Right forelimb (tissue), 1 donor: ENCODE measurements at regions not wholly inside any gene's neighbourhood (a gene's known extent, or its start where the extent isn't known, plus 50 kb on each side); places are given as distances from the start of the nearest gene placed in this dataset.

Source experiments
- DNase-seq: peaks from one replicate; pipeline ENCODE4 v3.0.0-alpha.2; 2018

GRCh38 chrX:20418379-20419150 is 151.9 kb upstream of the RPS6KA3 start:
- no peak for DNase-seq

DNA sequence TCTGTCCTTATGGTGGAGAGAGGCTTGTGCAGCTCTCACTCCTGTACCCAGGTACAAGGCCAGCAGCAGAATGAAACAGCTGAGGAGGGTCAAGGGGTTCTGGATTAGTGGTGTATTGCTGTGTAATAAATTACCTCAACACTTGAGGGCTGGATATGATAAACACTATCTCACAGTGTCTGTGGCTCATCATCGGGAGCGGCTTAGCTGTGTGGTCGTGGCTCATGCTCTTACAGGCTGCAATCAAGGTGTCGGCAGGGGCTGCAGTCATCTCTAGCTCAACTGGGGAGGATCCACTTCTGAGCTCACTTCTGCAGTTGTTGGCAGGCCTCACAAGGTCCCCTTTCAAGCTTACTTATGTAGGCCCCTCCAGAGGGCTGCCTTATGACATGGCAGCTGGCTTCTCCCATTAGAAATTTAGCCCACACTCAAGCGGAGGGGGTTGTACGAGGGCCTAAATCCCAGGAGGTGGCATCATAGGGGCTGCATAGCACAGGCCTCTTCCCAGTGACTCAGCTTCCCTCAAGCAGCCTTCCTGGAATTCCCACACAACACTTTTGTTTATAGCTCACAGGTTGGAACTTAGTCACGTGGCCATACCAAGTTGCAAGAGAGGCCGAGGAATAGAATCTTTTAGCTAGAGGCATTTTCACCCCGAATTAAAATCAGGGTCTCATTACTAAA is 148.2 kb upstream of the RPS6KA3 start:
- DNase-seq = no peak

DNA sequence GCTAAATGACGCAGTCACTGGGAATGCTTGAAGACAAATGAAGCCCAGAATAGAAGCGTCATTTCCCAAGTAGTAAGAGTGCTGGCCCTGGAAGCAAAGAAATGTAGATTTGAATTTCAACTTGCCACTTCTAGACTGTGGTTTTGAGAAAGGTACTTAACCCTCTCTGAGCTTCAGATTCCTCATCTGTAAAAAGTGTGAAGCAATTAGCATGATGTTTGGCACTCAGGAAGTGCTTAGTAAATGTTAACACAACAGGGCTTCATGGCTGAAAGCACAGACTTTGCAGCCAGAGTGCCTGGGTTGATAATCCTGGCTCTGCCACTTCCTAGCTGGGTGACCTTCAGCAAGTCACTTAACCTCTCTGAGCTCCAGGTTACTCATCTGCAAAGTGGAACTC is 147.4 kb upstream of the RPS6KA3 start:
- no peak for DNase-seq

GRCh38 chrX:20412871-20413486 is 146.3 kb upstream of the RPS6KA3 start:
- DNase-seq = no peak

DNA sequence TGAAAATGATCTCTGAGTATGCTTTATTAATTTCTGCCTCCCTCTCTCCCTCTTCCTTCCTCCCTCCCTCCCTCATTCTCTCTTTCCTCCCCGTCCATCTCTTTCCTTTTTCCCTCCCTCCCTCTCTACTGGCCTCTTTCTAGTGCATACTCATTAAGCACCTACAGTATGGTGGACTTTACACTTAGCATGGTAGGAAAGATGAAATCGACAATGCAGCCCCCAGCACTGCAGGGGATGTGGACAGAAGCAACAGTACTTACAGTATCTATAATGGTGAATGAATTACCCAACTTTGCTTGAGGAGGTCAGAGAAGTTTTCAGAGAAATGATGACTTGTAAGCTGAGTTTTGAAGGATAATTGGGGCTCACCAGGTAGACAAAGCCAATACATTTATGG is 143.8 kb upstream of the RPS6KA3 start:
- no peak for DNase-seq

DNA sequence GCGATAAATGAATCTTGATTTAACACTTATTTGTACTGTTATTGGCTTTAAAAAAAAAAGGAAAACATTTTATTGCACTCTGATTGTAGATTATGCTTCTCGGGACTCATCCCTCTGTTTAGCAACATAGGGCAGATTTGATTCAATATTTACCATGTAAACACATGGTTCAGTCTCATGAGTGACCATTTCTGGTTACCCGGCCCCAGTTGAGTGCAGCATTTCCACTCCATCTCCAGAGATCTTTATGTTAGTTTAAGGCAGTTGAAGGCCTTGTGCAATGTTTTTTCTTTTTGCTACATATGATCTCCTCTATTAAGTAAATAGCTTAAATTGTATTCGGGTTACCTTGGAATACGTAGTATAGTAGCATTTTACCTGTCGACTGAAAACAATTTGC is 143.3 kb upstream of the RPS6KA3 start:
- no peak for DNase-seq

- DNase-seq = no peak
Observed at GRCh38 chrX:20402956-20403355, 136.2 kb upstream of the RPS6KA3 start.

- no peak for DNase-seq
Observed at GRCh38 chrX:20399728-20400414, 133.2 kb upstream of the RPS6KA3 start.

DNA sequence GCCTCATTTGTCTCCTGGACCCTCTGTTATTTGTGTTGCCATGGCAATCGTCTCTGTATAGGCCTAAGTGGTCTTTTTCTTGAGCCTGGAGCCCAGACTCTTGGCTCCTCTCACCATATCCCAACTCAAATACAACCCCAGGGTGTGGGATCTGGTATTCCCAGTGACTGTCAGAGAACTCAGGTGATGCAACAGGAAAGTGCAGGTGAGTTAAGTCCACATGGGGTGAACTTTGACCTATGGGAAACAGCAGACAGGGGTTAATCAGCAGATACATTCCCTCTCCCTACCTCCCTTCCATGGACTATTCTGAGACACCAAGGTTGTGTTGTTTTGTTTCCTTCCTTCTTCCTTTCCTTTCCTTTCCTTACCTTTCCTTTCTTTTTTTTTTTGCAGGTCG is 130.9 kb upstream of the RPS6KA3 start:
- DNase-seq = no peak

GRCh38 chrX:20394451-20394850 is 127.7 kb upstream of the RPS6KA3 start:
- DNase-seq = no peak

- no peak for DNase-seq
Observed at GRCh38 chrX:20393944-20394343, 127.2 kb upstream of the RPS6KA3 start.

DNA sequence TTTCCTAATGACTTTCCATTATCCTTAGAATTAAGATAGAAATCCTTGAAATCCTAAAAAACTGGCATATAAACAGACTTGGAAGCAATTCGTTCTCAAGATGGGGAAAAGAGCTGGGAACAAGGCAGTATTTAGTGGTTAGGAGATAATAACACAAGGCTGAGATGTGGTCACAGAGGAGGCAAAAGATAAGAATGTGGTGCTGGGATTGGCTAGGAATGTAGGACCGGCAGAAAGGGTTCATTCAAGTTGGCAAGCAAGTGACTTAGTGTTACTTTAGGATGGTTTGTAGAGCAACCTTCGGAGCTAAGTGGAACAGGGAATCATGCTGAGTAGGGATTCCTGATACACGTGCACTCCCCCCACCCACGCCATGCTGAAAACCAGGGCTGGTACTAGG is 121.9 kb upstream of the RPS6KA3 start:
- DNase-seq = no peak

DNA sequence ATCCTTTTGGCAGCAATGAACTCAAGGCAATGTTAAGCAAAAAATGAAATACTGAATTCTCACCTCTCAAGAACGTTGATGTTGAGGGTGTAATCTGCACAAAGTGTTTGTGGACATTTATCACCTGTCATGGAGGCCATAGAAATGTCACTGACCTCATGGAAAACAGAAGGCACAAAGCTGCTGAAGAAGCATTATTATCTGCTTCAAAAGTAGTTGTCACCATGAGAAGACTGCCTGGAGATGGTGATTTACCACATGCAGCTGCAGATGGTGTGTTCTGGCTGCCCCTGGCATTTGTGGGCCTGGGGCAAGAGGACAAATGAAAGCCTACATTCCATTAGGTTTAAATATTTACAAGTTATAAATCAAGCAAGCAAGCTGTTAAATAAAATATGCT is 116.8 kb upstream of the RPS6KA3 start:
- no peak for DNase-seq

- no peak for DNase-seq
Observed at GRCh38 chrX:20382518-20383297, 116.0 kb upstream of the RPS6KA3 start.

DNA sequence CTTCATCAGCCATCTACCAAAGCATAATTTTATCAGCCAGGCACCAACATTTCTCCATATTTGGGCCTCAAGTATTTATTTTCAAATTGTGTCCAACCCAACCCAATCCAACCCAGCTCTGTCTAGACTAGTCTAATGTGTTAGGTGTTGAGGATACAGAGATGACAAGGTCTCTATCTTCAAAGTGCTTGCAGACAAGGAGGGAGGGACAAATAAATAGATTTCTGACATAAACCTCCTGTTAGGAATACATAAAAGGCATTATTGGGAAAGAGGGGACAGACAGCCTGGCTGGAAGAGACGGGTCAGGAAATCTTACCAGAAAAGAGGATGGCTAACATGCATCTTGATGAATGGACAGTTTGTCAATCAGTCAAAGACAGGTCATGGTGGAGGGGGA is 115.4 kb upstream of the RPS6KA3 start:
- DNase-seq = no peak

DNA sequence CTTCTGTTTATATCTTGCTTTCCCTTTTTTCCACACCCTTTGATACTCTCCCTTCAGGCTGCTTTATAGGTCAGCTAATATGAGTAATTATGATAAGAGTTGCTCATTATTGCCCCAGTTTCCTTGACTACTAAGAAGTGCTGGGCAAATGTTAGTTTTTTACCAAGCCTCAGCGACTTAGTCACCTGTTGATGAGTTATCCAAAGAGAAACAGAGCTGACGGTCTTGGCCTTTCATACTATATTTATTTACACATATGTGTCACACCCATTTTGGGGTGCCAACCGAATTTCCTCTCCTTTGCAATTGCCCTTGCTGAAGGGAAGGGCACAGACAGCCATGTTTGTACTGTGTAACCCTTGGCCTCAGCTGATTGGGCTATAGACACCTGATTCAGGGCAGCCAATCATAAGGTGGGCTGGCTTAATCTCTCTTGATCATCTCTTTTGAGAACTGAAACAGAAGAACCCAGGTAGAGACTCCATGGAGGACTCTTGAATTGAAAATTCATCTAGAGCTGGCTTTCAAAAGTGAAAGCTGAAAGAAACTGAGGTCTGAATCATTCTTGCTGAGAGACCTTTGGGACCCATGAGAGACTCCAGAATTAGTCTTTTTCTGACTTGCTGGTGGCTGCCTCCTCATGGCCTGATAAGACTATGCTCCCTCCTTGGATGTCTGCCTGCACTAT is 111.7 kb upstream of the RPS6KA3 start:
- DNase-seq = no peak

- DNase-seq = no peak
Observed at GRCh38 chrX:20374900-20375438, 108.3 kb upstream of the RPS6KA3 start.

DNA sequence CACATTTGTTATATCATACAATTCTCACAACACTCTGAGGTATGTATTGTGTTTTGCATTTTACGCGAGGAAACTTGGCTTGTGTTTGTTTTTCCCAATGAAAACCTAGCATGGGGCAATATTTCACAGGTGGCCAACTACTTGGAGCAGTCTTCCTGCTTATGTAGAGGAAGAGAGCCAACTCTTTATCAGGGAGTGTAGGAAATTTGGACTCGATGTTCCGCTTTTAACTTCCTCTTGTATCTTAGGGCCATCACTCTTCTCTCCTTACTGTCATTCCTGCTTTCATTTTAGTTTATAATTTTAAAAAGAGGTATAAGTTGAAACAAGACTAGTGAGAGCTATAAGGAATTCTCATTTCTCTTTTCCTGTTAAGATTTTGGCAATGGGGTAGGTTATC is 107.7 kb upstream of the RPS6KA3 start:
- DNase-seq = no peak

DNA sequence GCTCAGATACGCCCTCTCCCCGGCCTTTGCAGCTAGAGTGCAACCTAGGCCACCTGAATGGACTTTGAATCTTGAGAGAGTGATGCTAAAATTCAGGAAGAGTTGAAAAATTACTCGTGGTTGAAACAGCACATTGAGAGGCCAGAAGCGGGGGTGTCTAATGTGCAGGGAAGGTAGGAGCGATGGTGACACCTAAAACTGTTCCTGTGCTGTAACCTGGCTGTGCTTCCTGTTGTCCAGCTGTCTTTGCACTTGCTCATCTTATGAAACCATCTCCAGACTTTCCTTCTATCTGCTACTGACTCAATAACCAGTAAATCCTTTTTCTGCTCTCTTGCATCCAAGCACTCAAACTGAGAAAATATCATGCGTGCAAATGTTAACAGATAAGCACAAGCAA is 106.4 kb upstream of the RPS6KA3 start:
- no peak for DNase-seq

- DNase-seq = no peak
Observed at GRCh38 chrX:20372533-20372932, 105.8 kb upstream of the RPS6KA3 start.

DNA sequence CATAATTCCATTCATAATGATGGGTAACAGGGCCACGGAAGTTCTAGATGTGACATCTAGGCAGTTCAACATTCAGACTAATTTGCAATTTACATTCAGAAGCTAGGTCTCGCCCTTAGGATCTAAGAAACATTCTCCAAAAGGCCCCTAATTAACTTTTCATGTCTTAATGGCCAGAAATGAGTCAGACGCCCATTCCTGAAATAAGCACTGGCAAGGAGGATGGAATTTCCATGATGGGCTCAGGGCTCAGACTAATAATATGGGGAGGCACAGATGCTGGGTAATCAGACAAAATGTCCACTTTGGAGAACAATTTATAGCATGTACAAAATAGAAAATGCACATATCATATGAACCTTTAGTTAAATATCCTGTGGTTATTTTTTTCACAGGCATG is 102.8 kb upstream of the RPS6KA3 start:
- DNase-seq = no peak

- DNase-seq = no peak
Observed at GRCh38 chrX:20364238-20364637, 97.5 kb upstream of the RPS6KA3 start.
